HEK293 (cell line): ENCODE measurements at regions not wholly inside any gene's neighbourhood (a gene's known extent, or its start where the extent isn't known, plus 50 kb on each side); places are given as distances from the start of the nearest gene placed in this dataset.

Experiments
- CTCF ChIA-PET: fragments of 350-600 bp; formaldehyde crosslinking; extraction: SDS; loops from one replicate; lab custom pipeline; 2021; ENCODE audit warnings: antibody characterized with exemption; lab: Yijun Ruan, JAX
- POLR2A ChIA-PET: fragments of 300-600 bp; formaldehyde crosslinking; extraction: SDS; loops from one replicate; lab custom pipeline; 2020; ENCODE audit warnings: antibody characterized with exemption, inconsistent platforms; lab: Yijun Ruan, JAX
- H3K27ac ChIP-seq: fragments of 200-500 bp; sonication (Bioruptor generic); 2 replicates; pipeline ENCODE4 v1.5.1; 2014; ENCODE audit warnings: low read depth, low read length, control low read depth, inconsistent platforms; ENCODE audit errors: extremely low read depth
- H3K36me3 ChIP-seq, 2 experiments: fragments of 200-500 bp in 1 of 2; sonication (Bioruptor generic) in 1 of 2; 1 replicate in 1 of 2; 2 replicates in 1 of 2; pipeline ENCODE4 v1.5.1; 2014 to 2017; ENCODE audit warnings: inconsistent platforms in 2 of 2, low read length in 2 of 2; ENCODE audit not compliant: control insufficient read depth in 2 of 2, insufficient read depth in 1 of 2
- H3K4me1 ChIP-seq: fragments of 200-500 bp; sonication (Bioruptor generic); 2 replicates; pipeline ENCODE4 v1.5.1; 2014; ENCODE audit warnings: mild to moderate bottlenecking, low read length, inconsistent platforms; ENCODE audit not compliant: control insufficient read depth, insufficient read depth
- H3K4me3 ChIP-seq: 2 replicates; pipeline ENCODE4 v1.5.1; 2011; ENCODE audit warnings: low read depth, mild to moderate bottlenecking, control low read depth, low read length, moderate library complexity
- H3K9me3 ChIP-seq: fragments of 200-500 bp; sonication (Bioruptor generic); 2 replicates; pipeline ENCODE4 v1.5.1; 2014; ENCODE audit warnings: low read depth, low read length, inconsistent platforms; ENCODE audit not compliant: control insufficient read depth, insufficient read depth
- GLIS2 ChIP-seq: fragments of 450-650 bp; formaldehyde crosslinking; IDR thresholded peaks from 2 replicates; pipeline ENCODE4 v1.5.1; 2016; ENCODE audit warnings: missing biosample characterization, missing genetic modification characterization
- HOXD13 ChIP-seq: sonication (generic); formaldehyde crosslinking; IDR thresholded peaks from 2 replicates; pipeline ENCODE4 v1.8.0; 2022; ENCODE audit warnings: missing genetic modification reagents, borderline replicate concordance
- KLF8 ChIP-seq: fragments of 450-650 bp; formaldehyde crosslinking; IDR thresholded peaks from 2 replicates; pipeline ENCODE4 v1.5.1; 2016; ENCODE audit warnings: missing biosample characterization, missing genetic modification characterization
- MEIS1 ChIP-seq: sonication (generic); formaldehyde crosslinking; IDR thresholded peaks from 2 replicates; pipeline ENCODE4 v1.8.1; 2022; ENCODE audit warnings: missing genetic modification reagents, mild to moderate bottlenecking, borderline replicate concordance
- OSR2 ChIP-seq: fragments of 450-650 bp; formaldehyde crosslinking; IDR thresholded peaks from 2 replicates; pipeline ENCODE4 v1.5.1; 2016; ENCODE audit warnings: missing biosample characterization, missing genetic modification characterization
- SCRT2 ChIP-seq: fragments of 450-650 bp; formaldehyde crosslinking; IDR thresholded peaks from 2 replicates; pipeline ENCODE4 v1.5.1; 2016; ENCODE audit warnings: missing biosample characterization, missing genetic modification characterization
- YY2 ChIP-seq: fragments of 450-650 bp; formaldehyde crosslinking; IDR thresholded peaks from 2 replicates; pipeline ENCODE4 v1.5.1; 2016; ENCODE audit warnings: missing biosample characterization, missing genetic modification characterization
- ZBTB20 ChIP-seq: fragments of 450-650 bp; formaldehyde crosslinking; IDR thresholded peaks from 2 replicates; pipeline ENCODE4 v1.5.1; 2016; ENCODE audit warnings: missing biosample characterization, missing genetic modification characterization
- ZBTB7A ChIP-seq: fragments of 450-650 bp; formaldehyde crosslinking; IDR thresholded peaks from 2 replicates; pipeline ENCODE4 v1.5.1; 2016; ENCODE audit warnings: low read depth, missing biosample characterization, missing genetic modification characterization
- ZNF133 ChIP-seq: fragments of 450-650 bp; formaldehyde crosslinking; IDR thresholded peaks from 2 replicates; pipeline ENCODE4 v1.5.1; 2016; ENCODE audit warnings: missing biosample characterization, missing genetic modification characterization
- ZNF138 ChIP-seq: fragments of 450-650 bp; formaldehyde crosslinking; IDR thresholded peaks from 2 replicates; pipeline ENCODE4 v1.5.1; 2016; ENCODE audit warnings: missing biosample characterization, missing genetic modification characterization, borderline replicate concordance
- ZNF19 ChIP-seq: fragments of 450-650 bp; formaldehyde crosslinking; IDR thresholded peaks from 2 replicates; pipeline ENCODE4; 2016; ENCODE audit warnings: missing biosample characterization, missing genetic modification characterization, low read depth
- ZNF214 ChIP-seq: fragments of 450-650 bp; formaldehyde crosslinking; IDR thresholded peaks from 2 replicates; pipeline ENCODE4 v1.5.1; 2017; ENCODE audit warnings: missing biosample characterization, mild to moderate bottlenecking, missing genetic modification characterization, borderline replicate concordance
- ZNF223 ChIP-seq: fragments of 450-650 bp; formaldehyde crosslinking; IDR thresholded peaks from 2 replicates; pipeline ENCODE4 v1.5.1; 2016; ENCODE audit warnings: missing biosample characterization, missing genetic modification characterization
- ZNF311 ChIP-seq: fragments of 450-650 bp; formaldehyde crosslinking; IDR thresholded peaks from 2 replicates; pipeline ENCODE4 v1.5.1; 2017; ENCODE audit warnings: missing biosample characterization, missing genetic modification characterization, borderline replicate concordance
- ZNF324 ChIP-seq: fragments of 450-650 bp; formaldehyde crosslinking; IDR thresholded peaks from 2 replicates; pipeline ENCODE4 v1.5.1; 2016; ENCODE audit warnings: missing biosample characterization, missing genetic modification characterization
- ZNF335 ChIP-seq: fragments of 450-650 bp; formaldehyde crosslinking; conservative IDR thresholded peaks from 2 replicates; pipeline ENCODE4 v1.5.1; 2016; ENCODE audit warnings: missing biosample characterization, missing genetic modification characterization
- ZNF394 ChIP-seq: fragments of 450-650 bp; formaldehyde crosslinking; IDR thresholded peaks from 2 replicates; pipeline ENCODE4 v1.5.1; 2016; ENCODE audit warnings: missing biosample characterization, missing genetic modification characterization, mild to moderate bottlenecking, moderate library complexity, borderline replicate concordance
- ZNF549 ChIP-seq: fragments of 450-650 bp; IDR thresholded peaks from 2 replicates; pipeline ENCODE4 v1.5.1; 2018; ENCODE audit warnings: missing biosample characterization, missing genetic modification characterization, mild to moderate bottlenecking, inconsistent platforms, moderate library complexity
- ZNF558 ChIP-seq: fragments of 450-650 bp; formaldehyde crosslinking; IDR thresholded peaks from 2 replicates; pipeline ENCODE4 v1.5.1; 2016; ENCODE audit warnings: missing biosample characterization, missing genetic modification characterization
- ZNF610 ChIP-seq: fragments of 450-650 bp; formaldehyde crosslinking; IDR thresholded peaks from 2 replicates; pipeline ENCODE4 v1.5.1; 2016; ENCODE audit warnings: missing biosample characterization, missing genetic modification characterization, borderline replicate concordance
- ZNF830 ChIP-seq: fragments of 450-650 bp; IDR thresholded peaks from 2 replicates; pipeline ENCODE4 v1.5.0; 2018; ENCODE audit warnings: missing biosample characterization, missing genetic modification characterization, low read depth, mild to moderate bottlenecking, moderate library complexity
- TF ChIP-seq, protein P1 (sequence below): fragments of 450-650 bp; formaldehyde crosslinking; IDR thresholded peaks from 2 replicates; pipeline ENCODE4 v1.5.1; 2017; ENCODE audit warnings: missing biosample characterization, missing genetic modification characterization
- TF ChIP-seq, protein P2 (sequence below): fragments of 450-650 bp; IDR thresholded peaks from 2 replicates; pipeline ENCODE4 v1.5.1; 2018; ENCODE audit warnings: missing biosample characterization, missing genetic modification characterization
- TF ChIP-seq, protein P3 (sequence below): fragments of 450-650 bp; formaldehyde crosslinking; IDR thresholded peaks from 2 replicates; pipeline ENCODE4 v1.5.0; 2017; ENCODE audit warnings: missing biosample characterization, missing genetic modification characterization, borderline replicate concordance
- TF ChIP-seq, protein P4 (sequence below): fragments of 450-650 bp; formaldehyde crosslinking; IDR thresholded peaks from 2 replicates; pipeline ENCODE4 v1.5.1; 2016; ENCODE audit warnings: missing biosample characterization, missing genetic modification characterization, borderline replicate concordance

DNA sequence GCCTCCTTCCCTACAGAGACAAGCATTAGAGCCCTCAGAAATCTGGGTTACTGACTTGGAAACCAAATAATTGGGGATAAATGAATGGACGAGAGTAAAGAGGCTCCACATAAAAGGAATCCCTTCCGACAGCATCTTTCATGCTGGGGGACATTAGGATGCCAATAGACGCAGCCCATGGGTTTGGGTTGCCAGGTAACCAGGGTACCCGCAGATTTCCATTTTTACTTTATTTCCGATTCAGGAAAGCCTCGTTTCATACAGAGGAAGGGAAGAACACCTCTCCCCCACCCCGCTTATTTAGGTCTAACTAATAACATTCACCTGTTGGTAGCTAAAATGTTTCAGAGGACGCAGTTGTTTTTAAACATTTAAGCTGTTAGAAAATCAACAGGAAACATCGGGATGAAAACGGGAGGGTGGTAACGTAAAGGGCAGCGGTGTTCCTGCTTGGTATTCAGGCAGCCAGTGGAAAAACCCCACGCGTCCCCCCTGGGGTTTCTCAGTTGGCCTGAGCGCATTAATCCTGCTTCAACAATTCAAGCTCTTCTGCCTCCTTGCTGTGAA lies 179.5 kb downstream of the YTHDC2 start (continued):
- TF ChIP-seq ZNF223 (tag by site-specific recombination) (no peak), ZBTB20 (tag by site-specific recombination) (no peak), SCRT2 (tag by site-specific recombination) (peak; percentile 37; the same call in 1 of the 2 replicates), GLIS2 (tag by site-specific recombination) (no peak), YY2 (tag by site-specific recombination) (no peak), MEIS1 (CRISPR knock-in tag) (no peak), HOXD13 (CRISPR knock-in tag) (no peak), ZNF19 (tag by site-specific recombination) (no peak)

DNA sequence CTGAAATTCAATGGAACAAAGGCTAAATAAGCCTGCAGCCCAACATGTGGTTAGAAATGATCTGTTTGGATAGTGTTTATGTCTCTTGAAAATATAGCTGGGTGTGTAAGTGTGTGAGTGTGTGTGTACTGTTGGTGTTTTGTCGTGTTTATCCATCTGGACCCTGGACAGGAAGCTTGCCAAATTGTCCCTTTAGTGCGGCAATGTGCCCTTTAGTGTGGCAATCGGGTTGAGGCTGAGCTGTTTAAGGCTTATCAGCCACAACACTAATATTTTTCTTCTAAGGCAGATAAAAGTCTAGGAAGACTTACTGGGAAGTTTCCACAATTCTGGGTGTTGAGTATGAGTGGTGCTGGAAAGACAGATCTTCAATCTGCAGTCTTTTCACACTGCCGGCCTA lies 180.2 kb downstream of the YTHDC2 start:
- POLR2A ChIA-PET, result no interaction called here
- Histone ChIP-seq H3K36me3 (no peaks in the 10 kb centered on the region), H3K9me3 (no peaks in the 10 kb centered on the region), H3K4me1 (no peaks in the 10 kb centered on the region), H3K4me3 (no peak overlapping the region), H3K27ac (no peak overlapping the region)
- CTCF ChIA-PET, result no interaction called here
- TF ChIP-seq, protein P1, sequence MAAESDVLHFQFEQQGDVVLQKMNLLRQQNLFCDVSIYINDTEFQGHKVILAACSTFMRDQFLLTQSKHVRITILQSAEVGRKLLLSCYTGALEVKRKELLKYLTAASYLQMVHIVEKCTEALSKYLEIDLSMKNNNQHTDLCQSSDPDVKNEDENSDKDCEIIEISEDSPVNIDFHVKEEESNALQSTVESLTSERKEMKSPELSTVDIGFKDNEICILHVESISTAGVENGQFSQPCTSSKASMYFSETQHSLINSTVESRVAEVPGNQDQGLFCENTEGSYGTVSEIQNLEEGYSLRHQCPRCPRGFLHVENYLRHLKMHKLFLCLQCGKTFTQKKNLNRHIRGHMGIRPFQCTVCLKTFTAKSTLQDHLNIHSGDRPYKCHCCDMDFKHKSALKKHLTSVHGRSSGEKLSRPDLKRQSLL (tag by site-specific recombination), result no peak
- TF ChIP-seq OSR2 (tag by site-specific recombination) (no peak), ZNF311 (tag by site-specific recombination) (no peak), ZNF133 (tag by site-specific recombination) (no peak), ZNF324 (tag by site-specific recombination) (no peak), ZNF558 (tag by site-specific recombination) (no peak), ZNF335 (tag by site-specific recombination) (no peak), ZNF549 (tag by site-specific recombination) (no peak), ZBTB7A (no peak), ZNF394 (no peak), SCRT2 (tag by site-specific recombination) (no peak), ZNF138 (tag by site-specific recombination) (no peak), ZNF19 (tag by site-specific recombination) (no peak), ZNF610 (tag by site-specific recombination) (no peak), ZNF214 (tag by site-specific recombination) (no peak), ZNF830 (no peak), KLF8 (tag by site-specific recombination) (no peak)
- TF ChIP-seq, protein P2, sequence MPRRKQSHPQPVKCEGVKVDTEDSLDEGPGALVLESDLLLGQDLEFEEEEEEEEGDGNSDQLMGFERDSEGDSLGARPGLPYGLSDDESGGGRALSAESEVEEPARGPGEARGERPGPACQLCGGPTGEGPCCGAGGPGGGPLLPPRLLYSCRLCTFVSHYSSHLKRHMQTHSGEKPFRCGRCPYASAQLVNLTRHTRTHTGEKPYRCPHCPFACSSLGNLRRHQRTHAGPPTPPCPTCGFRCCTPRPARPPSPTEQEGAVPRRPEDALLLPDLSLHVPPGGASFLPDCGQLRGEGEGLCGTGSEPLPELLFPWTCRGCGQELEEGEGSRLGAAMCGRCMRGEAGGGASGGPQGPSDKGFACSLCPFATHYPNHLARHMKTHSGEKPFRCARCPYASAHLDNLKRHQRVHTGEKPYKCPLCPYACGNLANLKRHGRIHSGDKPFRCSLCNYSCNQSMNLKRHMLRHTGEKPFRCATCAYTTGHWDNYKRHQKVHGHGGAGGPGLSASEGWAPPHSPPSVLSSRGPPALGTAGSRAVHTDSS, result no peak
- TF ChIP-seq, protein P3, sequence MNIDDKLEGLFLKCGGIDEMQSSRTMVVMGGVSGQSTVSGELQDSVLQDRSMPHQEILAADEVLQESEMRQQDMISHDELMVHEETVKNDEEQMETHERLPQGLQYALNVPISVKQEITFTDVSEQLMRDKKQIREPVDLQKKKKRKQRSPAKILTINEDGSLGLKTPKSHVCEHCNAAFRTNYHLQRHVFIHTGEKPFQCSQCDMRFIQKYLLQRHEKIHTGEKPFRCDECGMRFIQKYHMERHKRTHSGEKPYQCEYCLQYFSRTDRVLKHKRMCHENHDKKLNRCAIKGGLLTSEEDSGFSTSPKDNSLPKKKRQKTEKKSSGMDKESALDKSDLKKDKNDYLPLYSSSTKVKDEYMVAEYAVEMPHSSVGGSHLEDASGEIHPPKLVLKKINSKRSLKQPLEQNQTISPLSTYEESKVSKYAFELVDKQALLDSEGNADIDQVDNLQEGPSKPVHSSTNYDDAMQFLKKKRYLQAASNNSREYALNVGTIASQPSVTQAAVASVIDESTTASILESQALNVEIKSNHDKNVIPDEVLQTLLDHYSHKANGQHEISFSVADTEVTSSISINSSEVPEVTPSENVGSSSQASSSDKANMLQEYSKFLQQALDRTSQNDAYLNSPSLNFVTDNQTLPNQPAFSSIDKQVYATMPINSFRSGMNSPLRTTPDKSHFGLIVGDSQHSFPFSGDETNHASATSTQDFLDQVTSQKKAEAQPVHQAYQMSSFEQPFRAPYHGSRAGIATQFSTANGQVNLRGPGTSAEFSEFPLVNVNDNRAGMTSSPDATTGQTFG (tag by site-specific recombination), result no peak
- TF ChIP-seq, protein P4, sequence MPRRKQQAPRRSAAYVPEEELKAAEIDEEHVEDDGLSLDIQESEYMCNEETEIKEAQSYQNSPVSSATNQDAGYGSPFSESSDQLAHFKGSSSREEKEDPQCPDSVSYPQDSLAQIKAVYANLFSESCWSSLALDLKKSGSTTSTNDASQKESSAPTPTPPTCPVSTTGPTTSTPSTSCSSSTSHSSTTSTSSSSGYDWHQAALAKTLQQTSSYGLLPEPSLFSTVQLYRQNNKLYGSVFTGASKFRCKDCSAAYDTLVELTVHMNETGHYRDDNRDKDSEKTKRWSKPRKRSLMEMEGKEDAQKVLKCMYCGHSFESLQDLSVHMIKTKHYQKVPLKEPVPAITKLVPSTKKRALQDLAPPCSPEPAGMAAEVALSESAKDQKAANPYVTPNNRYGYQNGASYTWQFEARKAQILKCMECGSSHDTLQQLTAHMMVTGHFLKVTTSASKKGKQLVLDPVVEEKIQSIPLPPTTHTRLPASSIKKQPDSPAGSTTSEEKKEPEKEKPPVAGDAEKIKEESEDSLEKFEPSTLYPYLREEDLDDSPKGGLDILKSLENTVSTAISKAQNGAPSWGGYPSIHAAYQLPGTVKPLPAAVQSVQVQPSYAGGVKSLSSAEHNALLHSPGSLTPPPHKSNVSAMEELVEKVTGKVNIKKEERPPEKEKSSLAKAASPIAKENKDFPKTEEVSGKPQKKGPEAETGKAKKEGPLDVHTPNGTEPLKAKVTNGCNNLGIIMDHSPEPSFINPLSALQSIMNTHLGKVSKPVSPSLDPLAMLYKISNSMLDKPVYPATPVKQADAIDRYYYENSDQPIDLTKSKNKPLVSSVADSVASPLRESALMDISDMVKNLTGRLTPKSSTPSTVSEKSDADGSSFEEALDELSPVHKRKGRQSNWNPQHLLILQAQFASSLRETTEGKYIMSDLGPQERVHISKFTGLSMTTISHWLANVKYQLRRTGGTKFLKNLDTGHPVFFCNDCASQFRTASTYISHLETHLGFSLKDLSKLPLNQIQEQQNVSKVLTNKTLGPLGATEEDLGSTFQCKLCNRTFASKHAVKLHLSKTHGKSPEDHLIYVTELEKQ (tag by site-specific recombination), result no peak
- TF ChIP-seq, all 188 proteins: peak for 0
